Activated B cell treated with CpG ODN at 0.5 μM for 24 hours (primary cell): ENCODE measurements at regions not wholly inside any gene's neighbourhood (a gene's known extent, or its start where the extent isn't known, plus 50 kb on each side); places are given as distances from the start of the nearest gene placed in this dataset.

ENCODE experiments used
- ATAC-seq: fragments of 200-7000 bp; cut with Tn5 transposase; one replicate; pipeline ENCODE4 v1.10.0; 2021; ENCODE audit warnings: low read depth, mild to moderate bottlenecking, moderate library complexity
- CTCF ChIA-PET: fragments of 350-600 bp; sonication (Branson Sonifier 250); formaldehyde crosslinking; loops from one replicate; lab custom pipeline; 2021; ENCODE audit warnings: antibody characterized with exemption; lab: Charles Lee
- POLR2A ChIA-PET: fragments of 350-600 bp; sonication (Branson Sonifier 250); formaldehyde crosslinking; loops from one replicate; lab custom pipeline; 2021; ENCODE audit warnings: antibody characterized with exemption; lab: Charles Lee
- DNase-seq: peaks from one replicate; pipeline ENCODE4 v3.0.0; 2022
- H3K27ac Mint-ChIP-seq: one replicate; pipeline ENCODE4 v1.8.0; 2020; ENCODE audit warnings: mixed read lengths
- H3K27me3 Mint-ChIP-seq: one replicate; pipeline ENCODE4 v1.8.0; 2021; ENCODE audit warnings: mixed read lengths
- H3K36me3 Mint-ChIP-seq: one replicate; pipeline ENCODE4 v1.8.0; 2021; ENCODE audit warnings: low read depth, mixed read lengths
- H3K4me1 Mint-ChIP-seq: one replicate; pipeline ENCODE4 v1.8.0; 2021; ENCODE audit warnings: mixed read lengths
- H3K4me3 Mint-ChIP-seq: one replicate; pipeline ENCODE4 v1.8.0; 2020; ENCODE audit warnings: mild to moderate bottlenecking, mixed read lengths
- H3K9me3 Mint-ChIP-seq: one replicate; pipeline ENCODE4 v1.8.0; 2020; ENCODE audit warnings: mixed read lengths
- CTCF ChIP-seq: fragments of 200-600 bp; IDR thresholded peaks from one replicate; pipeline ENCODE4 v1.8.0; 2022; ENCODE audit warnings: antibody characterized with exemption, mild to moderate bottlenecking
- intact Hi-C: fragments of 100-400 bp; cut with micrococcal nuclease; formaldehyde crosslinking; loops from one replicate; pipeline ENCODE4 v1.15.1; 2024

DNA sequence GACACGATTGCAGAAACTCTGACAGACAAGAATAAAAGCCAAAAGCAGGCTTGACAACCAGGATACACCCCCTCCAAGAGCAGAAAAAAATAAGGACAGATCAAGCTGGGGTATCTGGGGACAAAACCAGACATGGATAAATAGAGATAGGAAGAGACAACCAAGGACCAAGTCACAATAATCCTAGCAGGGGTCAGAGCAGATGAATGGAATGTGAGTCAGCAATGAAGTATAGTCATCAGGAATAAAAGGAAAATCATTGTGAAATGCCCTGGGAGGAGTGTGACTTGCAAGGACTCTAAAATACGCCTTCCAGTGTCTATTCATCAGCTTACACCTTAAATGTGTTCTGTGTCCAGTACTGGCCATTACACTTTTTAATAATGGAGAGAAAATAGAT is 206.8 kb downstream of the CAAP1 start:
- DNase-seq (no peak), ATAC-seq (no peak)
- Mint-ChIP-seq H3K27ac (no peak overlapping the region), H3K27me3 (peaks cover 3% of the 10 kb centered on the region), H3K4me1 (no peaks in the 10 kb centered on the region), H3K4me3 (no peak overlapping the region), H3K36me3 (no peaks in the 10 kb centered on the region), H3K9me3 (no peaks in the 10 kb centered on the region)
- ChIA-PET POLR2A (no interaction called here), CTCF (no interaction called here)
- intact Hi-C loops = no loop called here
- no peak for TF ChIP-seq CTCF

DNA sequence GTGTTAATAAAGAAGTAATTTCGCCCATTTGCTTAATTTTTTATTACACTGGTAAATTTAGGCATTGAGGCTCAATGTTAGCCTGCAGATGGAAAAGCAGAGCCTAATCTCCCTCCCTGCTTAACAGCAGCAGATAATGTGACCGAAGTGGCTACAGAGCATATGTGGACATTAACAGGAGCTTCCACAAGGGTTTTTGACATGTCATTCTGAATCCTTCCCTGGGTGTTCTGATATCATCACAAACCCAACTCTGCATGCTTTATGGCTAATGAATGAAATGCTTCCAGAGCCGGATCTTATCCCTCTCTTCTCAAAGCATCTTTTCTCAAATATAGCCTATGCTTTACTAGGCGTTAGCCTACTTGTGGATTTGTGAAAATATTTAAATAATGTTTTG is 208.6 kb downstream of the CAAP1 start:
- Mint-ChIP-seq H3K36me3 (no peaks in the 10 kb centered on the region), H3K4me1 (no peaks in the 10 kb centered on the region), H3K4me3 (no peak overlapping the region), H3K27ac (no peak overlapping the region), H3K27me3 (peaks cover 3% of the 10 kb centered on the region), H3K9me3 (no peaks in the 10 kb centered on the region)
- ATAC-seq = no peak
- POLR2A ChIA-PET = no interaction called here
- no peak for DNase-seq
- CTCF ChIA-PET = no interaction called here
- intact Hi-C loops = no loop called here
- no peak for TF ChIP-seq CTCF

- no peak for ATAC-seq
- H3K9me3 Mint-ChIP-seq = no peaks in the 10 kb centered on the region
- ChIA-PET POLR2A (no interaction called here), CTCF (no interaction called here)
- H3K4me1 Mint-ChIP-seq = no peaks in the 10 kb centered on the region
- H3K27me3 Mint-ChIP-seq = peaks cover 3% of the 10 kb centered on the region
- no peak overlapping the region for H3K27ac Mint-ChIP-seq
- H3K36me3 Mint-ChIP-seq = no peaks in the 10 kb centered on the region
- intact Hi-C loops = no loop called here
- DNase-seq = no peak
- TF ChIP-seq CTCF = no peak
- no peak overlapping the region for H3K4me3 Mint-ChIP-seq
These were observed 209.7 kb downstream of the CAAP1 start for GRCh38 chr9:26682796-26683496.

DNA sequence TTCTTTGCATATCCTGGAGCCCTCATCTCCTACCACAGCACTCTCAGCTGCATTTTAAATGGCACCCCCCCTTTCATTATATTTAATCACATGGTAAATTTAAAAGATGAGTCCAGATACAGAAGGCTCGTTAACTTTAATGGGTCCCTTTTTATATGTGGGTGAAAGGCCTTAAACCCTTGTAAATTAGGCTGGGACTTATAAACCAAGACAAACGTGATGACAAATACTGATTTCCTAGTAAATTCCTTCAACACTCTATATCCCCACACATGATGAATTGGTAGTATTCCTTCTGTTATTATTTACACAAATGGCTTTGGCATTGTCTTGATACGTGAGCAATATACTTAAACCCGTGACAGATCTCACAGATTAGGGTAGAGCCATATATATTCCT is 210.6 kb downstream of the CAAP1 start:
- ATAC-seq (no peak), DNase-seq (no peak)
- H3K36me3 Mint-ChIP-seq = no peaks in the 10 kb centered on the region
- CTCF ChIA-PET = no interaction called here
- H3K4me1 Mint-ChIP-seq = no peaks in the 10 kb centered on the region
- H3K27me3 Mint-ChIP-seq = peaks cover 3% of the 10 kb centered on the region
- POLR2A ChIA-PET = no interaction called here
- no peak overlapping the region for H3K4me3 Mint-ChIP-seq
- no peaks in the 10 kb centered on the region for H3K9me3 Mint-ChIP-seq
- H3K27ac Mint-ChIP-seq = no peak overlapping the region
- intact Hi-C loops = no loop called here
- no peak for TF ChIP-seq CTCF

- no peaks in the 10 kb centered on the region for H3K4me1 Mint-ChIP-seq
- no peak for DNase-seq
- intact Hi-C loops = no loop called here
- CTCF ChIA-PET = no interaction called here
- no peaks in the 10 kb centered on the region for H3K36me3 Mint-ChIP-seq
- no peak for ATAC-seq
- no peak overlapping the region for H3K27ac Mint-ChIP-seq
- POLR2A ChIA-PET = interaction anchor here (0.7 kb wide), 1 partner anchor 914 kb away, joined by 3 read pairs; no protein-coding TSS in a partner anchor
- no peak overlapping the region for H3K4me3 Mint-ChIP-seq
- no peaks in the 10 kb centered on the region for H3K27me3 Mint-ChIP-seq
- H3K9me3 Mint-ChIP-seq = no peaks in the 10 kb centered on the region
- no peak for TF ChIP-seq CTCF
These were observed 214.5 kb downstream of the CAAP1 start for GRCh38 chr9:26677965-26678706.
